AG04449 (cell line): ENCODE measurements at regions not wholly inside any gene's neighbourhood (a gene's known extent, or its start where the extent isn't known, plus 50 kb on each side); places are given as distances from the start of the nearest gene placed in this dataset.

Experiments
- CTCF ChIA-PET: fragments of 350-600 bp; formaldehyde crosslinking; extraction: SDS; loops from one replicate; lab custom pipeline; 2021; ENCODE audit warnings: antibody characterized with exemption; lab: Yijun Ruan, JAX
- POLR2A ChIA-PET: fragments of 400-600, 350-600 bp; formaldehyde crosslinking; extraction: SDS; loops from one replicate; lab custom pipeline; 2020; ENCODE audit warnings: antibody characterized with exemption, inconsistent platforms; lab: Yijun Ruan, JAX
- DNase-seq: peaks from one replicate; pipeline ENCODE4 v3.0.0-alpha.2; 2010; ENCODE audit warnings: low read depth, low spot score
- H3K4me3 ChIP-seq: 2 replicates; pipeline ENCODE4 v1.5.1; 2011; ENCODE audit warnings: low read depth, mild to moderate bottlenecking, control low read depth, low read length
- TF ChIP-seq, protein P1 (sequence below): IDR thresholded peaks from one replicate; pipeline ENCODE4 v1.5.1; 2011; ENCODE audit warnings: mild to moderate bottlenecking, moderate library complexity, low read length, control low read depth, inconsistent platforms; ENCODE audit not compliant: insufficient read depth; ENCODE audit errors: missing control alignments

DNA sequence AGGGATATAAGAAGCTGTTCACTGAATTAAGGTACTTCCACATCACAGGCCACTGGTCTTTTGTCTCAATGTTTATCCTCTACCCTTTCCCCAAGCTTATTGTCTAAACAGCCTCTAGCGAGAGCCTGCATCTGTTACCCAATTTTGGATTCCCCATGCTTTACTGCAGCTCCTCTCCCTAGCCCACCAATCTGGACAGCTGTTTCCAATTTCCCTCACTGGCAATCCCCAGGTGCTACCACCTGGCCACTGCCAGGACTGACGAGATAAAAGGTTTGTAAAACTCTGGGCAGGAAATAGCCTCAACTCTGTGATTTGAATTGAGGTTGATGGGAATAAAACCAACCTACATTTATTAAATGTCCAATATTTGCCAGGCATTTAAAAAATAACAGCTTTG lies 58.0 kb upstream of the TEX9 start:
- no peak for DNase-seq
- ChIA-PET CTCF (no interaction called here), POLR2A (no interaction called here)
- no peak overlapping the region for H3K4me3 ChIP-seq
- TF ChIP-seq, protein P1, sequence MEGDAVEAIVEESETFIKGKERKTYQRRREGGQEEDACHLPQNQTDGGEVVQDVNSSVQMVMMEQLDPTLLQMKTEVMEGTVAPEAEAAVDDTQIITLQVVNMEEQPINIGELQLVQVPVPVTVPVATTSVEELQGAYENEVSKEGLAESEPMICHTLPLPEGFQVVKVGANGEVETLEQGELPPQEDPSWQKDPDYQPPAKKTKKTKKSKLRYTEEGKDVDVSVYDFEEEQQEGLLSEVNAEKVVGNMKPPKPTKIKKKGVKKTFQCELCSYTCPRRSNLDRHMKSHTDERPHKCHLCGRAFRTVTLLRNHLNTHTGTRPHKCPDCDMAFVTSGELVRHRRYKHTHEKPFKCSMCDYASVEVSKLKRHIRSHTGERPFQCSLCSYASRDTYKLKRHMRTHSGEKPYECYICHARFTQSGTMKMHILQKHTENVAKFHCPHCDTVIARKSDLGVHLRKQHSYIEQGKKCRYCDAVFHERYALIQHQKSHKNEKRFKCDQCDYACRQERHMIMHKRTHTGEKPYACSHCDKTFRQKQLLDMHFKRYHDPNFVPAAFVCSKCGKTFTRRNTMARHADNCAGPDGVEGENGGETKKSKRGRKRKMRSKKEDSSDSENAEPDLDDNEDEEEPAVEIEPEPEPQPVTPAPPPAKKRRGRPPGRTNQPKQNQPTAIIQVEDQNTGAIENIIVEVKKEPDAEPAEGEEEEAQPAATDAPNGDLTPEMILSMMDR: no peak

DNA sequence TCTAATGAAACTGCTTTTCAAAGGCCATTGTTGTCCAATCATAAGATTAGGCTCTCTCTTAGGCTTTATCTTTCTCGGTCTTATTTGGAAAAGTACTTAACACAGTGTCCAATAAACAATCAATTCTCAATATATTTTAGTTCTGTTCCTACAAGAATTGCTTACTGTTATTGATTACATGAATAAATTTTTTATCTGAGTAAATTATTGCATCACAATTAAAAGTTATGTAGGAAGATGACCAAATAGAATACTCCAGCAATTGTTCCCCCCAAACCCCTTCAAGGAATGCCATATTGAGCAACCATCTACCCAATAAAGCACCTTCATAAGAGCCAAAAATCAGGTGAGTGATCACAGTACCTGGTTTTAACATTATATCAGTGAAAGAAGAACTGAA lies 55.0 kb upstream of the RFX7 start:
- ChIA-PET POLR2A (no interaction called here), CTCF (interaction anchor here (1.0 kb wide), 1 partner anchor 53 kb away, joined by 5 read pairs; no protein-coding TSS in a partner anchor)
- no peak overlapping the region for H3K4me3 ChIP-seq
- TF ChIP-seq, protein P1: no peak
- no peak for DNase-seq

DNA sequence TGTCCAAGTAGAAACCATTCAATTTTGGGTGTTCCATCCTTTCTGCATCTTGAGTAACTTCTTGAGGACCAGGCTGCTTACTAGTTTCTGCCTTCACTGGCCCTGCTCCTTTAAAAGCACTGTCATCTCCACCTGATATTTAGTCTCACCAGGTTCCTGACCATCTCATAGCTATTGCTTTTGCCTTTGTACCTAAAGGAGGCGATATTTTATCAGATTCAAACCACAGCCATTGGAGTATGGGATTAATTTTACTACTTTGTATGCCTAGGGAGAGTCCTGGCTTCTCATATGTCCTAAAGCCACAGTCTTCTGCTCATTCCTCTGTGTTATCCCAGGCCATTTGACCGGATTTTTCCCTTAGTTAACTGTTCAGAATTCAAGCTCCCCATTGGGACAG lies 51.8 kb upstream of the RFX7 start:
- no peak for DNase-seq
- CTCF ChIA-PET: no interaction called here
- TF ChIP-seq, protein P1: no peak
- H3K4me3 ChIP-seq: no peak overlapping the region
- POLR2A ChIA-PET: no interaction called here

DNA sequence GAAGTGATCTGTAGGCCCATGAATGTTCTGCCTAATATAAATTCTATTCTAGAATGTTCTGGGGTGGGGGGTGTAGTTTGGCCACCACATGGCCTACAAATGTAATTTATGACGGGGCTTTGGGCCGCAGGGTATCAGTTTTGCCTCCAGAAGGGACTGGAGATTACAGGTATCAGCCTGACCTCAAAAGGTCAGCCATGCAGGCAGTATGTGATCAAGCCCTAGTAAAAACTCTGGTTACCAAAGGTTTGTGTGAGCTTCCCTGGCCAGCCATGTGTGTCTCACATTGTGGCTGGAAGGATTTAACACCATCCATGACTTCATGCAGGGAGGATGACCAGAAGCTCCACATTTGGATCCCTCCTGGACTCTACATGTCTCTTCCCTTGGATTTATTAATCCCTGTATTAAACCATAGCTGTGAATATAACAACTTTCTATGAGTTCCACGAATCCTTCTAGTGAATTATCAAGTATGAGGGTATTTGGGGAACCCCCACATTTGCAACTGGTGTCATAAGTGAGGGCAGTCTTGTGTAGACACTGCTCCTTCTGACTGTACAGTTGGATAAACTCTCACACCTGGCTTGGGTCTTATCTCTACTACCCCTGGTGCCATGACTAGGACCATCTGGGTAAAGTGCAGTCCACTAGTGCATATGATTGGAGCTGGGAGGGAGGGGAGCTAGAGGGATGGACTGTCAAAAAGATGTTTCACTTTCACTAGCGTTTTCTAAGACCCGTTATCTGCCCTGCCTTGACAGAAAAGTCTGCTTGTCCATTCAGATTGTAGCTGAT lies 50.0 kb upstream of the RFX7 start:
- no peak overlapping the region for H3K4me3 ChIP-seq
- no peak for DNase-seq
- POLR2A ChIA-PET: no interaction called here
- CTCF ChIA-PET: interaction anchor here (1.2 kb wide), 1 partner anchor 8 kb away, joined by 4 read pairs; no protein-coding TSS in a partner anchor
- TF ChIP-seq, protein P1: no peak
